Adipocyte (in vitro differentiated cells): ENCODE measurements at regions not wholly inside any gene's neighbourhood (a gene's known extent, or its start where the extent isn't known, plus 50 kb on each side); places are given as distances from the start of the nearest gene placed in this dataset.

Source experiments
- DNase-seq: peaks from one replicate; pipeline ENCODE4 v3.0.0-alpha.2; 2015; ENCODE audit warnings: low read depth
- H3K27me3 ChIP-seq: replicated peaks from 2 replicates; pipeline ENCODE4 v1.7.0; 2013; ENCODE audit warnings: mild to moderate bottlenecking, low read length, moderate library complexity; ENCODE audit not compliant: control insufficient read depth, insufficient read depth
- H3K36me3 ChIP-seq: 2 replicates; pipeline ENCODE4 v1.7.0; 2013; ENCODE audit warnings: low read length, mild to moderate bottlenecking, moderate library complexity; ENCODE audit not compliant: control insufficient read depth, insufficient read depth, severe bottlenecking
- H3K4me1 ChIP-seq: 2 replicates; pipeline ENCODE4 v1.7.0; 2013; ENCODE audit warnings: mild to moderate bottlenecking, low read length, moderate library complexity; ENCODE audit not compliant: control insufficient read depth, insufficient read depth
- H3K4me3 ChIP-seq: 2 replicates; pipeline ENCODE4 v1.7.0; 2013; ENCODE audit warnings: mild to moderate bottlenecking, low read length, moderate library complexity
- H3K9ac ChIP-seq: 2 replicates; pipeline ENCODE4 v1.7.0; 2013; ENCODE audit warnings: mild to moderate bottlenecking, low read length, moderate library complexity
- H3K9me3 ChIP-seq: 2 replicates; pipeline ENCODE4 v1.7.0; 2013; ENCODE audit warnings: mild to moderate bottlenecking, low read length, moderate library complexity; ENCODE audit not compliant: control insufficient read depth

- H3K9me3 ChIP-seq: no peaks in the 10 kb centered on the region
- no peak overlapping the region for H3K4me3 ChIP-seq
- H3K4me1 ChIP-seq: peaks cover 35% of the 10 kb centered on the region
- no peak overlapping the region for H3K9ac ChIP-seq
- H3K27me3 ChIP-seq: no peaks in the 10 kb centered on the region
- no peaks in the 10 kb centered on the region for H3K36me3 ChIP-seq
- peak; percentile 20 for DNase-seq
Measured at GRCh38 chr2:212945526-212945925, 205.9 kb downstream of the IKZF2 start.

GRCh38 chr2:212943351-212943750 lies 208.1 kb downstream of the IKZF2 start:
- Histone ChIP-seq H3K9me3 (no peaks in the 10 kb centered on the region), H3K4me1 (peaks cover 24% of the 10 kb centered on the region), H3K4me3 (no peak overlapping the region), H3K9ac (peak overlapping the region; percentile 36), H3K27me3 (no peaks in the 10 kb centered on the region), H3K36me3 (no peaks in the 10 kb centered on the region)
- no peak for DNase-seq

- H3K4me3 ChIP-seq: no peak overlapping the region
- H3K27me3 ChIP-seq: no peaks in the 10 kb centered on the region
- peaks cover 24% of the 10 kb centered on the region for H3K4me1 ChIP-seq
- DNase-seq: no peak
- no peaks in the 10 kb centered on the region for H3K36me3 ChIP-seq
- H3K9ac ChIP-seq: no peak overlapping the region
- no peaks in the 10 kb centered on the region for H3K9me3 ChIP-seq
Measured at GRCh38 chr2:212941361-212941760, 210.1 kb downstream of the IKZF2 start.

GRCh38 chr2:212940816-212941215 lies 210.6 kb downstream of the IKZF2 start:
- no peak overlapping the region for H3K9ac ChIP-seq
- DNase-seq: peak; percentile 76
- H3K36me3 ChIP-seq: no peaks in the 10 kb centered on the region
- no peak overlapping the region for H3K4me3 ChIP-seq
- H3K4me1 ChIP-seq: peaks cover 24% of the 10 kb centered on the region
- no peaks in the 10 kb centered on the region for H3K9me3 ChIP-seq
- H3K27me3 ChIP-seq: no peaks in the 10 kb centered on the region

- Histone ChIP-seq H3K4me1 (peaks cover 24% of the 10 kb centered on the region), H3K9me3 (no peaks in the 10 kb centered on the region), H3K9ac (no peak overlapping the region), H3K36me3 (no peaks in the 10 kb centered on the region), H3K27me3 (no peaks in the 10 kb centered on the region), H3K4me3 (no peak overlapping the region)
- DNase-seq: no peak
Measured at GRCh38 chr2:212939777-212940531, 211.5 kb downstream of the IKZF2 start.

- H3K9ac ChIP-seq: no peak overlapping the region
- no peaks in the 10 kb centered on the region for H3K36me3 ChIP-seq
- H3K4me3 ChIP-seq: no peak overlapping the region
- DNase-seq: no peak
- H3K4me1 ChIP-seq: peaks cover 15% of the 10 kb centered on the region
- H3K9me3 ChIP-seq: no peaks in the 10 kb centered on the region
- H3K27me3 ChIP-seq: no peaks in the 10 kb centered on the region
Measured at GRCh38 chr2:212938144-212938793, 213.1 kb downstream of the IKZF2 start.

- Histone ChIP-seq H3K36me3 (no peaks in the 10 kb centered on the region), H3K9me3 (no peaks in the 10 kb centered on the region), H3K4me3 (no peak overlapping the region), H3K27me3 (no peaks in the 10 kb centered on the region), H3K9ac (no peak overlapping the region), H3K4me1 (peaks cover 10% of the 10 kb centered on the region)
- DNase-seq: no peak
Measured at GRCh38 chr2:212936572-212936971, 214.8 kb downstream of the IKZF2 start.

- H3K36me3 ChIP-seq: no peaks in the 10 kb centered on the region
- no peak overlapping the region for H3K9ac ChIP-seq
- DNase-seq: no peak
- H3K27me3 ChIP-seq: no peaks in the 10 kb centered on the region
- no peak overlapping the region for H3K4me3 ChIP-seq
- no peaks in the 10 kb centered on the region for H3K9me3 ChIP-seq
- peaks cover 6% of the 10 kb centered on the region for H3K4me1 ChIP-seq
Measured at GRCh38 chr2:212935752-212936151, 215.7 kb downstream of the IKZF2 start.

- Histone ChIP-seq H3K9me3 (no peaks in the 10 kb centered on the region), H3K4me3 (no peak overlapping the region), H3K4me1 (peaks cover 36% of the 10 kb centered on the region), H3K9ac (no peak overlapping the region), H3K27me3 (no peaks in the 10 kb centered on the region), H3K36me3 (no peaks in the 10 kb centered on the region)
- no peak for DNase-seq
Measured at GRCh38 chr2:212931271-212931670, 220.1 kb downstream of the IKZF2 start.

- Histone ChIP-seq H3K4me1 (peaks cover 38% of the 10 kb centered on the region), H3K36me3 (no peaks in the 10 kb centered on the region), H3K27me3 (no peaks in the 10 kb centered on the region), H3K9ac (no peak overlapping the region), H3K9me3 (no peaks in the 10 kb centered on the region), H3K4me3 (no peak overlapping the region)
- DNase-seq: no peak
Measured at GRCh38 chr2:212930556-212931260, 220.7 kb downstream of the IKZF2 start.

GRCh38 chr2:212929971-212930370 lies 221.4 kb downstream of the IKZF2 start:
- H3K4me1 ChIP-seq: peaks cover 38% of the 10 kb centered on the region
- H3K4me3 ChIP-seq: no peak overlapping the region
- H3K9me3 ChIP-seq: no peaks in the 10 kb centered on the region
- no peak overlapping the region for H3K9ac ChIP-seq
- no peaks in the 10 kb centered on the region for H3K27me3 ChIP-seq
- no peak for DNase-seq
- no peaks in the 10 kb centered on the region for H3K36me3 ChIP-seq
